ENCODE measurements at regions not wholly inside any gene's neighbourhood (a gene's known extent, or its start where the extent isn't known, plus 50 kb on each side); places are given as distances from the start of the nearest gene placed in this dataset.

DNA sequence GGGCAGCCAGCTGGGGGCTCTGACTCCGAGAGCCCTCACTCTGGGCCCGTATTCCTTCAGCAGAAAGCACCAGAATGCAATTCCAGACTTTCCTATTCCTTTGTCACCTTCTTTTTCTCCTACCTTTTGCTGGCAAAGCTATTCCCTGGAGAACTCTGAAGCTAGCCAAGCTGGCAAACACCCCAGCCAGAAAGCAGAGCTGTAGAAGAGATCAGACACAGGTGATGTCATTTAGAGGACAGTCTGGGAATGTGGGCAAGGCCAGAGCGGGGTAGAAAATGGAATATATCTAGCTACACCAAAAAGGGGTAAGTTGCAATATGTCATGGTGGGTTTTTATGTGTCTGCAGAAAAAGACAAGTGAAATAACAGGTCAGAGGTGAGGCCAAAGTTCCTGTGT lies 205.1 kb downstream of the NXPE2 start:
- Mint-ChIP-seq H3K27ac (no peak overlapping the region), H3K27me3 (ENCODE audit: low read depth) (peaks cover 5% of the 10 kb centered on the region; the same call in 1 of the 2 replicates), H3K36me3 (no peaks in the 10 kb centered on the region), H3K9me3 (peaks cover 3% of the 10 kb centered on the region; the same call in 1 of the 2 replicates), H3K4me3 (no peak overlapping the region), H3K4me1 (peaks cover 8% of the 10 kb centered on the region)
- no peak for ATAC-seq
- TF ChIP-seq ZNF396 (CRISPR knock-in tag; IDR thresholded peaks at IDR 0.05; ENCODE audit: borderline replicate concordance) (no peak), ESRRA (CRISPR knock-in tag; IDR thresholded peaks at IDR 0.05; ENCODE audit: borderline replicate concordance) (no peak), ETV6 (CRISPR knock-in tag; IDR thresholded peaks at IDR 0.05) (no peak), ZNF219 (CRISPR knock-in tag; IDR thresholded peaks at IDR 0.05; ENCODE audit: borderline replicate concordance) (no peak), RORB (CRISPR knock-in tag; IDR thresholded peaks at IDR 0.05) (no peak), GTF2I (CRISPR knock-in tag; conservative IDR thresholded peaks at IDR 0.05) (no peak), NFE2L1 (CRISPR knock-in tag; IDR thresholded peaks at IDR 0.05) (no peak), MXD4 (CRISPR knock-in tag; IDR thresholded peaks at IDR 0.05; ENCODE audit: borderline replicate concordance) (no peak), ZNF263 (CRISPR knock-in tag; IDR thresholded peaks at IDR 0.05; ENCODE audit: low read depth) (no peak), TEAD4 (CRISPR knock-in tag; IDR thresholded peaks at IDR 0.05) (no peak)
- TF ChIP-seq, protein P1, sequence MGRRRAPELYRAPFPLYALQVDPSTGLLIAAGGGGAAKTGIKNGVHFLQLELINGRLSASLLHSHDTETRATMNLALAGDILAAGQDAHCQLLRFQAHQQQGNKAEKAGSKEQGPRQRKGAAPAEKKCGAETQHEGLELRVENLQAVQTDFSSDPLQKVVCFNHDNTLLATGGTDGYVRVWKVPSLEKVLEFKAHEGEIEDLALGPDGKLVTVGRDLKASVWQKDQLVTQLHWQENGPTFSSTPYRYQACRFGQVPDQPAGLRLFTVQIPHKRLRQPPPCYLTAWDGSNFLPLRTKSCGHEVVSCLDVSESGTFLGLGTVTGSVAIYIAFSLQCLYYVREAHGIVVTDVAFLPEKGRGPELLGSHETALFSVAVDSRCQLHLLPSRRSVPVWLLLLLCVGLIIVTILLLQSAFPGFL (CRISPR knock-in tag; IDR thresholded peaks at IDR 0.05; ENCODE audit: borderline replicate concordance), result no peak
- TF ChIP-seq, protein P2, sequence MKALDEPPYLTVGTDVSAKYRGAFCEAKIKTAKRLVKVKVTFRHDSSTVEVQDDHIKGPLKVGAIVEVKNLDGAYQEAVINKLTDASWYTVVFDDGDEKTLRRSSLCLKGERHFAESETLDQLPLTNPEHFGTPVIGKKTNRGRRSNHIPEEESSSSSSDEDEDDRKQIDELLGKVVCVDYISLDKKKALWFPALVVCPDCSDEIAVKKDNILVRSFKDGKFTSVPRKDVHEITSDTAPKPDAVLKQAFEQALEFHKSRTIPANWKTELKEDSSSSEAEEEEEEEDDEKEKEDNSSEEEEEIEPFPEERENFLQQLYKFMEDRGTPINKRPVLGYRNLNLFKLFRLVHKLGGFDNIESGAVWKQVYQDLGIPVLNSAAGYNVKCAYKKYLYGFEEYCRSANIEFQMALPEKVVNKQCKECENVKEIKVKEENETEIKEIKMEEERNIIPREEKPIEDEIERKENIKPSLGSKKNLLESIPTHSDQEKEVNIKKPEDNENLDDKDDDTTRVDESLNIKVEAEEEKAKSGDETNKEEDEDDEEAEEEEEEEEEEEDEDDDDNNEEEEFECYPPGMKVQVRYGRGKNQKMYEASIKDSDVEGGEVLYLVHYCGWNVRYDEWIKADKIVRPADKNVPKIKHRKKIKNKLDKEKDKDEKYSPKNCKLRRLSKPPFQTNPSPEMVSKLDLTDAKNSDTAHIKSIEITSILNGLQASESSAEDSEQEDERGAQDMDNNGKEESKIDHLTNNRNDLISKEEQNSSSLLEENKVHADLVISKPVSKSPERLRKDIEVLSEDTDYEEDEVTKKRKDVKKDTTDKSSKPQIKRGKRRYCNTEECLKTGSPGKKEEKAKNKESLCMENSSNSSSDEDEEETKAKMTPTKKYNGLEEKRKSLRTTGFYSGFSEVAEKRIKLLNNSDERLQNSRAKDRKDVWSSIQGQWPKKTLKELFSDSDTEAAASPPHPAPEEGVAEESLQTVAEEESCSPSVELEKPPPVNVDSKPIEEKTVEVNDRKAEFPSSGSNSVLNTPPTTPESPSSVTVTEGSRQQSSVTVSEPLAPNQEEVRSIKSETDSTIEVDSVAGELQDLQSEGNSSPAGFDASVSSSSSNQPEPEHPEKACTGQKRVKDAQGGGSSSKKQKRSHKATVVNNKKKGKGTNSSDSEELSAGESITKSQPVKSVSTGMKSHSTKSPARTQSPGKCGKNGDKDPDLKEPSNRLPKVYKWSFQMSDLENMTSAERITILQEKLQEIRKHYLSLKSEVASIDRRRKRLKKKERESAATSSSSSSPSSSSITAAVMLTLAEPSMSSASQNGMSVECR (CRISPR knock-in tag; IDR thresholded peaks at IDR 0.05; ENCODE audit: borderline replicate concordance), result no peak
- TF ChIP-seq, protein P3, sequence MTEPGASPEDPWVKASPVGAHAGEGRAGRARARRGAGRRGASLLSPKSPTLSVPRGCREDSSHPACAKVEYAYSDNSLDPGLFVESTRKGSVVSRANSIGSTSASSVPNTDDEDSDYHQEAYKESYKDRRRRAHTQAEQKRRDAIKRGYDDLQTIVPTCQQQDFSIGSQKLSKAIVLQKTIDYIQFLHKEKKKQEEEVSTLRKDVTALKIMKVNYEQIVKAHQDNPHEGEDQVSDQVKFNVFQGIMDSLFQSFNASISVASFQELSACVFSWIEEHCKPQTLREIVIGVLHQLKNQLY (CRISPR knock-in tag; IDR thresholded peaks at IDR 0.05), result no peak
- TF ChIP-seq, protein P4, sequence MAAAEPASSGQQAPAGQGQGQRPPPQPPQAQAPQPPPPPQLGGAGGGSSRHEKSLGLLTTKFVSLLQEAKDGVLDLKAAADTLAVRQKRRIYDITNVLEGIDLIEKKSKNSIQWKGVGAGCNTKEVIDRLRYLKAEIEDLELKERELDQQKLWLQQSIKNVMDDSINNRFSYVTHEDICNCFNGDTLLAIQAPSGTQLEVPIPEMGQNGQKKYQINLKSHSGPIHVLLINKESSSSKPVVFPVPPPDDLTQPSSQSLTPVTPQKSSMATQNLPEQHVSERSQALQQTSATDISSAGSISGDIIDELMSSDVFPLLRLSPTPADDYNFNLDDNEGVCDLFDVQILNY (CRISPR knock-in tag; IDR thresholded peaks at IDR 0.05), result no peak
- TF ChIP-seq, protein P5, sequence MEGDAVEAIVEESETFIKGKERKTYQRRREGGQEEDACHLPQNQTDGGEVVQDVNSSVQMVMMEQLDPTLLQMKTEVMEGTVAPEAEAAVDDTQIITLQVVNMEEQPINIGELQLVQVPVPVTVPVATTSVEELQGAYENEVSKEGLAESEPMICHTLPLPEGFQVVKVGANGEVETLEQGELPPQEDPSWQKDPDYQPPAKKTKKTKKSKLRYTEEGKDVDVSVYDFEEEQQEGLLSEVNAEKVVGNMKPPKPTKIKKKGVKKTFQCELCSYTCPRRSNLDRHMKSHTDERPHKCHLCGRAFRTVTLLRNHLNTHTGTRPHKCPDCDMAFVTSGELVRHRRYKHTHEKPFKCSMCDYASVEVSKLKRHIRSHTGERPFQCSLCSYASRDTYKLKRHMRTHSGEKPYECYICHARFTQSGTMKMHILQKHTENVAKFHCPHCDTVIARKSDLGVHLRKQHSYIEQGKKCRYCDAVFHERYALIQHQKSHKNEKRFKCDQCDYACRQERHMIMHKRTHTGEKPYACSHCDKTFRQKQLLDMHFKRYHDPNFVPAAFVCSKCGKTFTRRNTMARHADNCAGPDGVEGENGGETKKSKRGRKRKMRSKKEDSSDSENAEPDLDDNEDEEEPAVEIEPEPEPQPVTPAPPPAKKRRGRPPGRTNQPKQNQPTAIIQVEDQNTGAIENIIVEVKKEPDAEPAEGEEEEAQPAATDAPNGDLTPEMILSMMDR (IDR thresholded peaks at IDR 0.05), result no peak
- no peak for DNase-seq (ENCODE audit: low spot score)
- POLR2A ChIA-PET, result no interaction called here
- CTCF ChIA-PET, result interaction anchor here (4.7 kb wide), 1 partner anchor 9 kb away, joined by 27 read pairs; no protein-coding TSS in a partner anchor

DNA sequence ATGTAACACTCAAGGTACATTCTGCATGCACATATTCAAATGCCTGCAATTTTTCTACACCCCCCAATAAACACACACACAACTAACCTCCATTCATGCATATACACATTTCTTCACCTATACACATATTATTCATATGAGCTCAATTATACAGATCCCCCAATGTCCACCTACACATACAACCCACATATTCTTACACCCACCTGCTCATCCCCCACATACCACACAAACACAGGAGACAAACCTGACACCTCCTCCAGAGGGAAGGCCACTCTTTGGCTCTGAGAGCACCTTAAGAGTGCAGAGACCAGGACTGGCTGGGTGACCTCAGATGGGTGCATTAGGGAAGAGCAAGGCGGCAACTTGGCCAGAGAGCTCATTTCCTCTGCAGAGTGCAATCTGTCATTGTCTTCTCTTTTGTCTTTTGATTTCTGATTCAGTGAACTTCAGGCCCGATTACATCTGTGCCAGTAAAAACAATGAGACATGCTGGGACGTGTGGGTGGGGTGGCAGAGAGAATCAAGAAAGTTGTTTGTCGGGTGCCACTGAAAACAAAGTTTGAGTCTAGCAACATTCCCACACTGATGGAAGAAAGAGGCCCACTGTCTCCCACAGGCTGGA lies 208.4 kb downstream of the NXPE2 start:
- ATAC-seq (no peak), DNase-seq (ENCODE audit: low spot score) (no peak)
- POLR2A ChIA-PET, result interaction anchor here (0.6 kb wide), 1 partner anchor 162 kb away, joined by 7 read pairs; no protein-coding TSS in a partner anchor
- TF ChIP-seq SMAD3 (CRISPR knock-in tag; IDR thresholded peaks at IDR 0.05; ENCODE audit: borderline replicate concordance), result no peak
- no peak for TF ChIP-seq NR1H2 (CRISPR knock-in tag; IDR thresholded peaks at IDR 0.05)
- TF ChIP-seq, protein P6, sequence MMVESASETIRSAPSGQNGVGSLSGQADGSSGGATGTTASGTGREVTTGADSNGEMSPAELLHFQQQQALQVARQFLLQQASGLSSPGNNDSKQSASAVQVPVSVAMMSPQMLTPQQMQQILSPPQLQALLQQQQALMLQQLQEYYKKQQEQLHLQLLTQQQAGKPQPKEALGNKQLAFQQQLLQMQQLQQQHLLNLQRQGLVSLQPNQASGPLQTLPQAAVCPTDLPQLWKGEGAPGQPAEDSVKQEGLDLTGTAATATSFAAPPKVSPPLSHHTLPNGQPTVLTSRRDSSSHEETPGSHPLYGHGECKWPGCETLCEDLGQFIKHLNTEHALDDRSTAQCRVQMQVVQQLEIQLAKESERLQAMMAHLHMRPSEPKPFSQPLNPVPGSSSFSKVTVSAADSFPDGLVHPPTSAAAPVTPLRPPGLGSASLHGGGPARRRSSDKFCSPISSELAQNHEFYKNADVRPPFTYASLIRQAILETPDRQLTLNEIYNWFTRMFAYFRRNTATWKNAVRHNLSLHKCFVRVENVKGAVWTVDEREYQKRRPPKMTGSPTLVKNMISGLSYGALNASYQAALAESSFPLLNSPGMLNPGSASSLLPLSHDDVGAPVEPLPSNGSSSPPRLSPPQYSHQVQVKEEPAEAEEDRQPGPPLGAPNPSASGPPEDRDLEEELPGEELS (CRISPR knock-in tag; IDR thresholded peaks at IDR 0.05), result no peak
- no peak for TF ChIP-seq ZNF396 (CRISPR knock-in tag; IDR thresholded peaks at IDR 0.05; ENCODE audit: borderline replicate concordance)
- TF ChIP-seq, protein P7, sequence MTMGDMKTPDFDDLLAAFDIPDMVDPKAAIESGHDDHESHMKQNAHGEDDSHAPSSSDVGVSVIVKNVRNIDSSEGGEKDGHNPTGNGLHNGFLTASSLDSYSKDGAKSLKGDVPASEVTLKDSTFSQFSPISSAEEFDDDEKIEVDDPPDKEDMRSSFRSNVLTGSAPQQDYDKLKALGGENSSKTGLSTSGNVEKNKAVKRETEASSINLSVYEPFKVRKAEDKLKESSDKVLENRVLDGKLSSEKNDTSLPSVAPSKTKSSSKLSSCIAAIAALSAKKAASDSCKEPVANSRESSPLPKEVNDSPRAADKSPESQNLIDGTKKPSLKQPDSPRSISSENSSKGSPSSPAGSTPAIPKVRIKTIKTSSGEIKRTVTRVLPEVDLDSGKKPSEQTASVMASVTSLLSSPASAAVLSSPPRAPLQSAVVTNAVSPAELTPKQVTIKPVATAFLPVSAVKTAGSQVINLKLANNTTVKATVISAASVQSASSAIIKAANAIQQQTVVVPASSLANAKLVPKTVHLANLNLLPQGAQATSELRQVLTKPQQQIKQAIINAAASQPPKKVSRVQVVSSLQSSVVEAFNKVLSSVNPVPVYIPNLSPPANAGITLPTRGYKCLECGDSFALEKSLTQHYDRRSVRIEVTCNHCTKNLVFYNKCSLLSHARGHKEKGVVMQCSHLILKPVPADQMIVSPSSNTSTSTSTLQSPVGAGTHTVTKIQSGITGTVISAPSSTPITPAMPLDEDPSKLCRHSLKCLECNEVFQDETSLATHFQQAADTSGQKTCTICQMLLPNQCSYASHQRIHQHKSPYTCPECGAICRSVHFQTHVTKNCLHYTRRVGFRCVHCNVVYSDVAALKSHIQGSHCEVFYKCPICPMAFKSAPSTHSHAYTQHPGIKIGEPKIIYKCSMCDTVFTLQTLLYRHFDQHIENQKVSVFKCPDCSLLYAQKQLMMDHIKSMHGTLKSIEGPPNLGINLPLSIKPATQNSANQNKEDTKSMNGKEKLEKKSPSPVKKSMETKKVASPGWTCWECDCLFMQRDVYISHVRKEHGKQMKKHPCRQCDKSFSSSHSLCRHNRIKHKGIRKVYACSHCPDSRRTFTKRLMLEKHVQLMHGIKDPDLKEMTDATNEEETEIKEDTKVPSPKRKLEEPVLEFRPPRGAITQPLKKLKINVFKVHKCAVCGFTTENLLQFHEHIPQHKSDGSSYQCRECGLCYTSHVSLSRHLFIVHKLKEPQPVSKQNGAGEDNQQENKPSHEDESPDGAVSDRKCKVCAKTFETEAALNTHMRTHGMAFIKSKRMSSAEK (CRISPR knock-in tag; IDR thresholded peaks at IDR 0.05; ENCODE audit: borderline replicate concordance), result no peak

More for the DNA sequence above, 208.4 kb downstream of the NXPE2 start:
- H3K4me1 Mint-ChIP-seq, result peaks cover 18% of the 10 kb centered on the region
- H3K27ac Mint-ChIP-seq, result no peak overlapping the region
- CTCF ChIA-PET, result no interaction called here
- no peak overlapping the region for H3K4me3 Mint-ChIP-seq
- no peaks in the 10 kb centered on the region for H3K36me3 Mint-ChIP-seq
- H3K9me3 Mint-ChIP-seq, result peaks cover 12% of the 10 kb centered on the region
- no peaks in the 10 kb centered on the region; the same call in 1 of the 2 replicates for H3K27me3 Mint-ChIP-seq (ENCODE audit: low read depth)

Data from WTC11 (cell line).